ENCODE measurements at regions not wholly inside any gene's neighbourhood (a gene's known extent, or its start where the extent isn't known, plus 50 kb on each side); places are given as distances from the start of the nearest gene placed in this dataset.

DNA sequence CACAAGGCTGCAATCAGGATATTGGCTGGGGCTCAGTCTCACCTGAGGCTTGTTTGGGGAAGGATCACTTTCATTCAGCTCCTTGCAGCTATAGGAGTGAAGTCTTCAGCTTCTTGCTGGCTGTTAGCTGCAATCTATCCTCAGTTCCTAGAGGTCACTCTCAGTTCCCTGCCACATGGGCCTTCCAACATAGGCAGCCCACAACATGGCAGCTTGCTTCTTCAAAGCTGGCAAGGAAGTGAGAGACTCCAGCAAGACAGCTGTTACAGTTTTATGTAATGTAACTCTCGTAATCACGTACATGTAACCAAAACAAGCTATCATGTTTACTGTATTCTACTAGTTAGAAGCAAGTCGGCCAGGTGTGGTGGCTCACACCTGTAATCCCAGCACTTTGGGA, 226.9 kb downstream of the CDC5L start:
- no peak overlapping the region for H3K4me3 ChIP-seq (ENCODE audit: low read depth, low read length)
- TF ChIP-seq, protein P1, sequence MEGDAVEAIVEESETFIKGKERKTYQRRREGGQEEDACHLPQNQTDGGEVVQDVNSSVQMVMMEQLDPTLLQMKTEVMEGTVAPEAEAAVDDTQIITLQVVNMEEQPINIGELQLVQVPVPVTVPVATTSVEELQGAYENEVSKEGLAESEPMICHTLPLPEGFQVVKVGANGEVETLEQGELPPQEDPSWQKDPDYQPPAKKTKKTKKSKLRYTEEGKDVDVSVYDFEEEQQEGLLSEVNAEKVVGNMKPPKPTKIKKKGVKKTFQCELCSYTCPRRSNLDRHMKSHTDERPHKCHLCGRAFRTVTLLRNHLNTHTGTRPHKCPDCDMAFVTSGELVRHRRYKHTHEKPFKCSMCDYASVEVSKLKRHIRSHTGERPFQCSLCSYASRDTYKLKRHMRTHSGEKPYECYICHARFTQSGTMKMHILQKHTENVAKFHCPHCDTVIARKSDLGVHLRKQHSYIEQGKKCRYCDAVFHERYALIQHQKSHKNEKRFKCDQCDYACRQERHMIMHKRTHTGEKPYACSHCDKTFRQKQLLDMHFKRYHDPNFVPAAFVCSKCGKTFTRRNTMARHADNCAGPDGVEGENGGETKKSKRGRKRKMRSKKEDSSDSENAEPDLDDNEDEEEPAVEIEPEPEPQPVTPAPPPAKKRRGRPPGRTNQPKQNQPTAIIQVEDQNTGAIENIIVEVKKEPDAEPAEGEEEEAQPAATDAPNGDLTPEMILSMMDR (IDR thresholded peaks at IDR 0.05; ENCODE audit: insufficient read depth, low read length, missing control alignments), result no peak
- DNase-seq (ENCODE audit: low read depth, low spot score), result no peak
- ChIA-PET POLR2A (no interaction called here), CTCF (interaction anchor here (0.8 to 2.5 kb wide), 3 partner anchors 17 to 139 kb away, joined by 3 to 18 read pairs (median 3); no protein-coding TSS in a partner anchor)

DNA sequence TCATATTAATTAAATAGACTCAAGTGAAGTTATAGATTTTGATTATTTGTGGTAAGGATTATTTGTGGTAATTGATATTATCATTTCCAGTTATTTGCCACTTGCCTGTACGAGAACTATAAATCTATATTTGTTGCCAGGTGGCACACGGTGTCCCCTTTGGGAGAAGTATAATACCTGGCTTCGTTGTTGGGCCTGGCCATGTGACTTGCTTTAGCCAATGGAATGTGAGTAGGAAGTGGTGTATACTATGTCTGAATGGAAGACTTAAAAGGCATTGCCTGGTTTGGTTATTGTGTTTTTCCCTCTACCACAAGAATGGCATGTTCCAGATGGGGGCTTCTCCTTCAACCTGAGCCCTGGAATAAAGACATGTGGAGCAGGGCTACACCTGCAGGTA, 228.1 kb downstream of the CDC5L start:
- ChIA-PET CTCF (no interaction called here), POLR2A (no interaction called here)
- no peak for DNase-seq (ENCODE audit: low read depth, low spot score)
- no peak overlapping the region for H3K4me3 ChIP-seq (ENCODE audit: low read depth, low read length)
- TF ChIP-seq, protein P1 (IDR thresholded peaks at IDR 0.05; ENCODE audit: insufficient read depth, low read length, missing control alignments), result no peak

- DNase-seq (ENCODE audit: low read depth, low spot score), result no peak
- TF ChIP-seq, protein P1 (IDR thresholded peaks at IDR 0.05; ENCODE audit: insufficient read depth, low read length, missing control alignments), result no peak
- H3K4me3 ChIP-seq (ENCODE audit: low read depth, low read length), result no peak overlapping the region
- ChIA-PET CTCF (interaction anchor here (1.1 to 1.4 kb wide), 4 partner anchors 13 to 142 kb away, joined by 3 to 4 read pairs (median 4); no protein-coding TSS in a partner anchor), POLR2A (no interaction called here)
Measured at GRCh38 chr6:44617416-44617815, 229.9 kb downstream of the CDC5L start.

GRCh38 chr6:44618371-44618770, 230.9 kb downstream of the CDC5L start:
- DNase-seq (ENCODE audit: low read depth, low spot score), result no peak
- POLR2A ChIA-PET, result no interaction called here
- H3K4me3 ChIP-seq (ENCODE audit: low read depth, low read length), result no peak overlapping the region
- CTCF ChIA-PET, result interaction anchor here (1.1 to 1.7 kb wide), 4 partner anchors 9 to 143 kb away, joined by 3 to 4 read pairs (median 4); no protein-coding TSS in a partner anchor
- TF ChIP-seq, protein P1 (IDR thresholded peaks at IDR 0.05; ENCODE audit: insufficient read depth, low read length, missing control alignments), result no peak

- TF ChIP-seq, protein P1 (IDR thresholded peaks at IDR 0.05; ENCODE audit: insufficient read depth, low read length, missing control alignments), result no peak
- no peak overlapping the region for H3K4me3 ChIP-seq (ENCODE audit: low read depth, low read length)
- ChIA-PET CTCF (interaction anchor here (1.5 to 2.9 kb wide), 3 partner anchors 10 to 145 kb away, joined by 3 to 14 read pairs (median 9); no protein-coding TSS in a partner anchor), POLR2A (no interaction called here)
- DNase-seq (ENCODE audit: low read depth, low spot score), result no peak
Measured at GRCh38 chr6:44620922-44621321, 233.4 kb downstream of the CDC5L start.

DNA sequence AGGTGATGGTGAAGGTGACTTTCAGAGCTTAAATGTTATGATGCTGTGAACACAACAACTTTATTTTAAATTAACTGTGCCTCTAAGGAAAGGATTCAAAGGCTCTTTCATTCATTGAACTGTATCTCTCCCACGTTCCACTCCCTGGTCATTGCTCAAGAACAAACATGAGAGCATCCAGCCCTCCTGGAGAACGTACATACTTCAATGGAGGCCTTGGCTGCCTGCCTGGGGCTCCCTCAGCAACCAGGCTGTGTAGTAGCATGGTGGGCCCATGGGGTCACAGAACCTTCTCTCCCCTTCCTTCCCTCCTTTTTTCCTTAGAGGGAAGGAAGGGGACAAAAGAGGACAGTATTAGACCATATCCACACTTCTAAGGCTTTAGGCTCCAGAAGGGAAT, 234.3 kb downstream of the CDC5L start:
- TF ChIP-seq, protein P1 (IDR thresholded peaks at IDR 0.05; ENCODE audit: insufficient read depth, low read length, missing control alignments), result no peak
- no peak overlapping the region for H3K4me3 ChIP-seq (ENCODE audit: low read depth, low read length)
- DNase-seq (ENCODE audit: low read depth, low spot score), result no peak
- ChIA-PET POLR2A (interaction anchor here (1.0 kb wide), 1 partner anchor 8 kb away, joined by 3 read pairs; no protein-coding TSS in a partner anchor), CTCF (interaction anchor here (1.5 to 2.9 kb wide), 2 partner anchors 9 to 15 kb away, joined by 3 to 14 read pairs; no protein-coding TSS in a partner anchor)

Measured in AG04449 (cell line).